Mesenchymal stem cell (in vitro differentiated cells and primary cell): ENCODE measurements at regions not wholly inside any gene's neighbourhood (a gene's known extent, or its start where the extent isn't known, plus 50 kb on each side); places are given as distances from the start of the nearest gene placed in this dataset.

ENCODE experiments used
- DNase-seq: peaks from one replicate; pipeline ENCODE4 v3.0.0-alpha.2; 2013
- H2AFZ ChIP-seq: one replicate; pipeline ENCODE4 v1.6.1; 2013; ENCODE audit warnings: low read depth, mild to moderate bottlenecking, control low read depth, inconsistent platforms, low read length, moderate library complexity
- H2AK5ac ChIP-seq: 2 replicates; pipeline ENCODE4 v1.6.1; 2013; ENCODE audit warnings: low read length, moderate library complexity, mild to moderate bottlenecking, inconsistent platforms; ENCODE audit not compliant: severe bottlenecking
- H2BK120ac ChIP-seq: one replicate; pipeline ENCODE4 v1.6.1; 2013; ENCODE audit warnings: low read depth, mild to moderate bottlenecking, inconsistent platforms, low read length, moderate library complexity
- H2BK12ac ChIP-seq, 2 experiments: one replicate each; pipeline ENCODE4 v1.6.1; 2013; ENCODE audit warnings: inconsistent platforms in 2 of 2, low read length in 2 of 2, mild to moderate bottlenecking in 2 of 2, moderate library complexity in 2 of 2, control low read depth in 1 of 2
- H2BK15ac ChIP-seq: one replicate; pipeline ENCODE4 v1.6.1; 2013; ENCODE audit warnings: mild to moderate bottlenecking, low read depth, inconsistent platforms; ENCODE audit not compliant: poor library complexity, severe bottlenecking
- H2BK5ac ChIP-seq: 2 replicates; pipeline ENCODE4 v1.6.1; 2013; ENCODE audit warnings: low read depth, mild to moderate bottlenecking, low read length, control low read depth, inconsistent platforms; ENCODE audit not compliant: poor library complexity, severe bottlenecking
- H3K14ac ChIP-seq, 2 experiments: one replicate each; pipeline ENCODE4 v1.6.1; 2013; ENCODE audit warnings: inconsistent platforms in 2 of 2, low read length in 2 of 2, control low read depth in 1 of 2, mild to moderate bottlenecking in 1 of 2, moderate library complexity in 1 of 2
- H3K18ac ChIP-seq, 2 experiments: one replicate each; pipeline ENCODE4 v1.6.1; 2013; ENCODE audit warnings: inconsistent platforms in 2 of 2, low read length in 2 of 2, control low read depth in 1 of 2, low read depth in 1 of 2, mild to moderate bottlenecking in 1 of 2
- H3K23ac ChIP-seq, 2 experiments: one replicate each; pipeline ENCODE4 v1.6.1; 2013; ENCODE audit warnings: inconsistent platforms in 2 of 2, low read length in 2 of 2, mild to moderate bottlenecking in 2 of 2, moderate library complexity in 2 of 2, control low read depth in 1 of 2
- H3K27ac ChIP-seq: 2 replicates; pipeline ENCODE4 v1.5.1; 2013; ENCODE audit warnings: mild to moderate bottlenecking, moderate library complexity, low read length, control low read depth, inconsistent platforms; ENCODE audit not compliant: poor library complexity, severe bottlenecking
- H3K27me3 ChIP-seq, 2 experiments: 2 replicates each; pipeline versions ENCODE4 v1.6.1 to v1.7.0; 2013; ENCODE audit warnings: low read length in 2 of 2, mild to moderate bottlenecking in 2 of 2, moderate library complexity in 2 of 2, control low read depth in 1 of 2, inconsistent platforms in 1 of 2; ENCODE audit not compliant: control insufficient read depth in 1 of 2, insufficient read depth in 1 of 2
- H3K36me3 ChIP-seq, 2 experiments: 2 replicates each; pipeline versions ENCODE4 v1.6.1 to v1.7.0; 2013; ENCODE audit warnings: low read length in 2 of 2, control low read depth in 1 of 2, inconsistent platforms in 1 of 2, low read depth in 1 of 2, mild to moderate bottlenecking in 1 of 2; ENCODE audit not compliant: insufficient read depth in 2 of 2, control insufficient read depth in 1 of 2
- H3K4ac ChIP-seq, 2 experiments: one replicate each; pipeline ENCODE4 v1.6.1; 2013; ENCODE audit warnings: inconsistent platforms in 2 of 2, low read length in 2 of 2, mild to moderate bottlenecking in 2 of 2, moderate library complexity in 2 of 2, control low read depth in 1 of 2, low read depth in 1 of 2
- H3K4me1 ChIP-seq: 2 replicates; pipeline ENCODE4 v1.6.1; 2013; ENCODE audit warnings: low read depth, low read length, control low read depth; ENCODE audit not compliant: control insufficient read depth, insufficient read depth
- H3K4me2 ChIP-seq: 2 replicates; pipeline ENCODE4 v1.6.1; 2013; ENCODE audit warnings: low read length, mild to moderate bottlenecking, inconsistent platforms; ENCODE audit not compliant: poor library complexity, severe bottlenecking
- H3K4me3 ChIP-seq, 2 experiments: 2 replicates each; pipeline versions ENCODE4 v1.5.1 to v1.7.0; 2013; ENCODE audit warnings: low read length in 2 of 2, mild to moderate bottlenecking in 2 of 2, control low read depth in 1 of 2, low read depth in 1 of 2; ENCODE audit not compliant: insufficient read depth in 1 of 2
- H3K79me1 ChIP-seq: replicated peaks from 2 replicates; pipeline ENCODE4 v1.6.1; 2013; ENCODE audit warnings: mild to moderate bottlenecking, control low read depth, low read length, inconsistent platforms; ENCODE audit not compliant: poor library complexity, severe bottlenecking
- H3K9ac ChIP-seq: 2 replicates; pipeline ENCODE4 v1.7.0; 2013; ENCODE audit warnings: mild to moderate bottlenecking, low read length, moderate library complexity
- H3K9me3 ChIP-seq: 2 replicates; pipeline ENCODE4 v1.7.0; 2013; ENCODE audit warnings: mild to moderate bottlenecking, low read length; ENCODE audit not compliant: control insufficient read depth
- H4K8ac ChIP-seq: one replicate; pipeline ENCODE4 v1.6.1; 2013; ENCODE audit warnings: inconsistent platforms, mild to moderate bottlenecking, low read length, moderate library complexity
- H4K91ac ChIP-seq: one replicate; pipeline ENCODE4 v1.6.1; 2013; ENCODE audit warnings: mild to moderate bottlenecking, low read length, inconsistent platforms
- WGBS: methylation state at CpG from one replicate; pipeline ENCODE4 v1.1.7; 2013; ENCODE audit warnings: mixed read lengths; 5-methylcytosine and 5-hydroxymethylcytosine counted together

DNA sequence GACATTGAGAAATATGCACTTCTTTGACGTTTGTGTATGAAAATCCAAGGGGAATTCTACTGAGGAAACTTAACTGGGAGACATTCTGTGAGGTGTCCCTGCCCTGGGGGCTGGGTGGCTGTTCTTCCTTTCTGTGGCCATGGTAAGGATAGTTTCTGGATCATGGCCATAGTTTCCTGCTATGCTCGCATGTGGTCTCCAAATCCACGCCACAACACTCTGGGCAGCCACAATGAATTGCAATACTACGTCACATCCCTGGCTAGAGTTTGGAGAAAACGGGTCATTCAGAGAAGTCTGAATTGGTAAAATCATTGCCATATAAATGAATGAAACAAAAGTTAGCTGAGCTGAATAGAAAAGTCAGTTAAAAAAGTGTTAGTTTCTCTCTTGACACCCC is 230.6 kb downstream of the UTRN start:
- Histone ChIP-seq H3K9ac (no peak overlapping the region), H3K27ac (no peak overlapping the region), H3K4me3 (no peak overlapping the region), H3K79me1 (peaks cover 5% of the 10 kb centered on the region), H2BK5ac (no peak overlapping the region), H2AK5ac (no peak overlapping the region), H2BK15ac (no peak overlapping the region), H4K8ac (no peak overlapping the region), H3K27me3 (no peaks in the 10 kb centered on the region), H3K4me1 (no peaks in the 10 kb centered on the region), H3K4ac (no peak overlapping the region), H3K9me3 (no peaks in the 10 kb centered on the region), H2BK12ac (no peak overlapping the region), H3K18ac (no peak overlapping the region), H2AFZ (no peak overlapping the region), H2BK120ac (no peak overlapping the region), H3K4me2 (no peak overlapping the region), H4K91ac (no peak overlapping the region), H3K36me3 (peaks cover 10 to 56% of the 10 kb centered on the region in 2 experiments), H3K23ac (no peak overlapping the region), H3K14ac (no peak overlapping the region)
- DNase-seq, result no peak
- WGBS, result over 99% methylated on average over 5 of the region's 5 CpGs

DNA sequence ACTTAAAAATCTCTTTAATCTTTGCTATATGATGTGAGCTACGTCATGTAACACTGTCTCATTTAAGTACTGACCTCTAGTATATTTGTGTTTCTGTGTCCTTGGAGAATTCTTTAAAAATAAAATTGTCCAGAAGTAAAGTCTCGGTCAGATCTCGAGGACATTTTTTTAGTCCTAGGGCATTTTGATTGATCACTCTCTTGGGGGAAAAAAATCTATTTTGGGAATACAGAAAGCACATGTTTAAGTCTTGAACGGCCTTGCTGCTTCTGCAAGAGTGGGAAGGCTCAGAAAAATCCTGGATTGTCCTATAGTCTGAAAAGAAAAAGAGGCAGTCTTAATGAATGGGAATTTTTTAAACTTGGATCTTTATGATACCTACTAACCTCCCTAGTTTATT is 234.3 kb downstream of the UTRN start:
- Histone ChIP-seq H3K23ac (no peak overlapping the region), H3K4ac (no peak overlapping the region), H4K8ac (no peak overlapping the region), H2BK12ac (no peak overlapping the region), H3K14ac (no peak overlapping the region), H4K91ac (no peak overlapping the region), H2BK120ac (no peak overlapping the region), H3K9ac (peak overlapping the region; percentile 40), H3K9me3 (no peaks in the 10 kb centered on the region), H2BK5ac (no peak overlapping the region), H3K36me3 (peaks cover 15 to 68% of the 10 kb centered on the region in 2 experiments), H3K27ac (no peak overlapping the region), H3K79me1 (peaks cover 4% of the 10 kb centered on the region), H2BK15ac (no peak overlapping the region), H2AFZ (no peak overlapping the region), H3K4me3 (no peak overlapping the region), H3K4me2 (no peak overlapping the region), H3K27me3 (no peaks in the 10 kb centered on the region), H2AK5ac (no peak overlapping the region), H3K18ac (no peak overlapping the region), H3K4me1 (no peaks in the 10 kb centered on the region)
- peak; percentile 8 for DNase-seq
- WGBS, result 46% methylated on average over 3 of the region's 4 CpGs

DNA sequence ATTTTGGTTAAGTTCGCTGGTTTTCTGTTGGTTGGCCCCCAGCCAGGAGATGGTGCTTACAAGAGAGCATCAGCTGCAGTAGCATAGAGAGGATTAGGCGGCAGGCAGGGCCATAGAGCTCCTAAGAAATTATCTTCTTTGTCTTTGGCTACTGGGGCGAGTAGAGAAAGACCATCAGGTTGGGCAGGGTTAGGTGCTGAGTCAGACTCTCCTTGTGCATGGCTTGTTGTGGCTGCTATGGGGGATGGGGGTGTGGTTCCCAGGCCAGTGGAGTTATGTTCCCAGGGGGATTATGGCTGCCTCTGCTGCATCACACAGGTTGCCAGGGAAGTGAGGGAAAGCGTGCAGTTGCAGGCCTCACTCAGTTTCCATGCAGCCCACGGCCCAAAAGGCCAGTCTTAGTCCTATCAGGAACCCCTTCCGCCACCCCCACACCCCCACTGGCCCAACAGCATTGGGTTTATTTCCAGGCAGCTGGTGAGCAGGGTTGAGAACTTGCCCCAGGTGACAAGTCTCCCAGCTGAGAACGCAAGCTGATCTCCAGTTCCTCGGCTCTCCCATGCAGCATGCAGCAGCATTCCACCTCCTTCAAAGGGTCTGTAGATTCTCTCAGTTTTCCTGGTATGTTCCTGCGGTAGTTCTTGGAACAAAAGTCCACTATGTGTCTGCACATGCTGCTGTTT is 243.7 kb downstream of the UTRN start:
- no peak overlapping the region for H3K23ac ChIP-seq
- WGBS, result 89% methylated on average over 9 of the region's 9 CpGs

DNA sequence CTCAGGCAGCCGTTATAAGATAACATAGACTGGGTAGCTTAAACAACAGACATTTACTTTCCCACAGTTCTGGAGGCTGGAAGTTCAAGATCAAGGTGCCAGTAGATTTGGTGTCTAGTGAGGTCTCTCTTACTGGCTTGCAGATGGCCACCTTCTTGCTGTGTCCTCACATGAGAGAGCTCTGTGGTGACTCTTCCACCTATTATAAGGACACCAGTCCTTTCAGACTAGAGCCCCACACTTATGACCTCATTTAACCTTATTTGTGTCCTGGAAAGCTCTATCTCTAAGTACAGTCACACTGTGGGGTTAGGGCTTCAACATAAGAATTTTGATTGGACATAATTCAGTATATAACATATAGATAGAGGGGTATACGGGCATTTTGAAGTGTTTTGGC is 245.0 kb downstream of the UTRN start:
- no peak for DNase-seq
- no peak overlapping the region for H2AK5ac ChIP-seq
- no peak overlapping the region for H3K23ac ChIP-seq
- H3K4ac ChIP-seq, result no peak overlapping the region
- peaks cover 11% of the 10 kb centered on the region for H3K4me1 ChIP-seq
- H2BK120ac ChIP-seq, result no peak overlapping the region
- no peaks in the 10 kb centered on the region for H3K27me3 ChIP-seq
- no peak overlapping the region for H3K14ac ChIP-seq
- H3K18ac ChIP-seq, result no peak overlapping the region
- H3K27ac ChIP-seq, result no peak overlapping the region
- no peak overlapping the region for H4K91ac ChIP-seq
- peaks cover 17 to 48% of the 10 kb centered on the region in 2 experiments for H3K36me3 ChIP-seq
- H3K4me3 ChIP-seq, result no peak overlapping the region
- no peak overlapping the region for H2BK12ac ChIP-seq
- H4K8ac ChIP-seq, result no peak overlapping the region
- WGBS, result 100% methylated on average over 1 of the region's 2 CpGs
- no peak overlapping the region for H3K9ac ChIP-seq
- no peak overlapping the region for H3K4me2 ChIP-seq
- no peaks in the 10 kb centered on the region for H3K9me3 ChIP-seq
- peaks cover 10% of the 10 kb centered on the region for H3K79me1 ChIP-seq
- H2BK5ac ChIP-seq, result no peak overlapping the region
- H2BK15ac ChIP-seq, result no peak overlapping the region
- no peak overlapping the region for H2AFZ ChIP-seq

More for the DNA sequence above, 243.7 kb downstream of the UTRN start:
- H2AFZ ChIP-seq, result no peak overlapping the region
- H3K9me3 ChIP-seq, result no peaks in the 10 kb centered on the region
- H3K4ac ChIP-seq, result no peak overlapping the region
- H2BK15ac ChIP-seq, result no peak overlapping the region
- H3K4me2 ChIP-seq, result no peak overlapping the region
- no peak overlapping the region for H2BK5ac ChIP-seq
- H3K18ac ChIP-seq, result no peak overlapping the region
- H3K27me3 ChIP-seq, result no peaks in the 10 kb centered on the region
- H3K36me3 ChIP-seq, result peaks cover 14 to 59% of the 10 kb centered on the region in 2 experiments
- H3K9ac ChIP-seq, result no peak overlapping the region
- no peak overlapping the region for H2AK5ac ChIP-seq
- no peak overlapping the region for H3K14ac ChIP-seq
- H4K8ac ChIP-seq, result peak overlapping the region; percentile 54
- no peak overlapping the region for H2BK12ac ChIP-seq
- peak overlapping the region; percentile 27 for H3K27ac ChIP-seq
- peak overlapping the region; percentile 39 for H4K91ac ChIP-seq
- no peak overlapping the region for H2BK120ac ChIP-seq
- no peak overlapping the region for H3K4me3 ChIP-seq
- peak; percentile 45 for DNase-seq
- H3K79me1 ChIP-seq, result peaks cover 10% of the 10 kb centered on the region
- peaks cover 11% of the 10 kb centered on the region for H3K4me1 ChIP-seq
